HUES6 (cell line): ENCODE measurements at regions not wholly inside any gene's neighbourhood (a gene's known extent, or its start where the extent isn't known, plus 50 kb on each side); places are given as distances from the start of the nearest gene placed in this dataset.
A peak's percentile ranks its signal among the peaks of the same experiment; 100 is the strongest.

Source experiments
- H3K27ac ChIP-seq: 2 replicates; pipeline ENCODE4 v1.7.0; 2013; ENCODE audit warnings: low read depth, mild to moderate bottlenecking, low read length, inconsistent platforms
- H3K27me3 ChIP-seq: 2 replicates; pipeline ENCODE4 v1.6.1; 2013; ENCODE audit warnings: low read length; ENCODE audit not compliant: control insufficient read depth, insufficient read depth
- H3K36me3 ChIP-seq: 2 replicates; pipeline ENCODE4 v1.6.1; 2013; ENCODE audit warnings: low read length; ENCODE audit not compliant: control insufficient read depth, insufficient read depth
- H3K4me1 ChIP-seq: 2 replicates; pipeline ENCODE4 v1.6.1; 2013; ENCODE audit warnings: low read length; ENCODE audit not compliant: control insufficient read depth, insufficient read depth
- H3K4me3 ChIP-seq: 2 replicates; pipeline ENCODE4 v1.5.1; 2013; ENCODE audit warnings: low read depth, low read length
- H3K9ac ChIP-seq: one replicate; pipeline ENCODE4 v1.6.1; 2013; ENCODE audit warnings: mild to moderate bottlenecking, low read length
- H3K9me3 ChIP-seq: 2 replicates; pipeline ENCODE4 v1.6.1; 2013; ENCODE audit warnings: low read depth, low read length; ENCODE audit not compliant: control insufficient read depth, insufficient read depth

DNA sequence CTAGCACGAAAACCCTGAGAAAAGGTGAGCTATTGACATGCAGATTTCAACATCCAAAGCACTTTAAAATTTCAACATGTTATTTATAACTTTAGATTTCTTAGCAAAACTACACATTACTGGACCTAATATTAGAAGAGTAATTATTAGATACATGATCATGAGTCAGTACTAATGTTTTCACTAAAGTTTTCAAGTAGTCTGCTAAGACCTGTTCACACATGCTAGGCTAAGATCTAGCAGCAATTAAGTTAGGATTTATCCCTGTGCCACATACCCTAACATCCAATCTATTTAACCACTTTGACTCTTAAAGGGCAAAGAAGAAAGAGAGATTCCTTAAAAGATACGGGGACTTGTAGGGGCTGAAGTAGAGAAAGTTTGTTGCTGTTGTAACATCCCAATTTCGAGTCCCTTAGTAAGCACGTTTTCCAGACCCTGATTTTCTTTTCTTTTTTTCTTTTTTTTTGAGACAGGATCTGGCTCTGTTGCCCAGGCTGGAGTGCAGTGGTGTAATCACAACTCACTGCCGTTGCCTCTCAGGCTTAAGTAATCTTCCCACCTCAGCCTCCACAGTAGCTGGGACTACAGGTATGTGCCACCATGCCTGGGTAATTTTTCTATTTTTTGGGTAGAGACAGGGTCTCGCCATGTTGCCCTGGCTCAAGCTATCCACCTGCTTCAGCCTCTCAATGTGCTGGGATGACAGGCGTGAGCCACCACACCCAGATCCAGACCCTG lies 102.5 kb upstream of the ATF7IP start:
- Histone ChIP-seq H3K9ac (no peak overlapping the region), H3K27ac (no peak overlapping the region), H3K4me1 (peaks cover 48% of the 10 kb centered on the region), H3K9me3 (peaks cover 22% of the 10 kb centered on the region), H3K27me3 (no peaks in the 10 kb centered on the region), H3K4me3 (no peak overlapping the region), H3K36me3 (no peaks in the 10 kb centered on the region)

DNA sequence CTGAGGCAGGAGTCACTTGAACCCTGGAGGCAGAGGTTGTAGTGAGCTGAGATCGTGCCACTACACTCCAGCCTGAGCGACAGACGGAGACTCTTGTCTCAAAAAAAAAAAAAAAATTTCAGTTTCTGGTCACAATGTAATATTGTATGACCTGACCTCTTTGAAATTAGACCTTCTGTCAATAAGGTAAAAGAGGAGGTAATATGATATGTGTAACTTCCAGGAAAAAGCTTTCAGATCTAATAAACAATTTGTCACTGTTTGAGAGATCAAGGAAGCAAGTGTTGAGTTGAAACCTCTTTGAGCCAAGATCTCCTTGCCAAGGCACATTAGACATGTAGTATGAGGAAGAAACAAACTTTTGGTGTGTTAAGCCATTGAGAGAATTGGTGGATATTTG lies 101.7 kb upstream of the ATF7IP start:
- H3K27me3 ChIP-seq: no peaks in the 10 kb centered on the region
- peaks cover 42% of the 10 kb centered on the region for H3K4me1 ChIP-seq
- no peak overlapping the region for H3K27ac ChIP-seq
- peaks cover 22% of the 10 kb centered on the region for H3K9me3 ChIP-seq
- H3K4me3 ChIP-seq: no peak overlapping the region
- H3K36me3 ChIP-seq: no peaks in the 10 kb centered on the region
- no peak overlapping the region for H3K9ac ChIP-seq

DNA sequence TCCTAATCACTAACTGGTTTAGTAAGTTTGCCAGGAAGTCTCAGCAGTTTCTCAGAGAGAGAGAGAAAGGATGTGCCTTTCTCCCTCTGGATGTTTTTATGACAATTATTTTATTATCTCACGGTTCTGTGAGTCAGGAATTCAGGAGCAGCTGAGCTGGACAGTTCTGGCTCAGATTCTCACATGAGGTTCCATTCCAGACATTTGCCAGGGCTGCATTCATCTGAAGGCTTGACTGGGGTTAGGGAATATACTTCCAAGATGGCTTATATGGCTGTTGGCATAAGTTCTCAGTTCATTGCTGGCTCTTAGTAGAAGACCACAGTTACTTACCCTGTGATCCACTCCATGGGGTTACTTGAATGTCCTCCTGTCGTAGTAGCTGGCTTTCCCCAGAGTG lies 101.2 kb upstream of the ATF7IP start:
- Histone ChIP-seq H3K9me3 (peaks cover 22% of the 10 kb centered on the region), H3K27ac (no peak overlapping the region), H3K9ac (no peak overlapping the region), H3K27me3 (no peaks in the 10 kb centered on the region), H3K36me3 (no peaks in the 10 kb centered on the region), H3K4me3 (no peak overlapping the region), H3K4me1 (peaks cover 40% of the 10 kb centered on the region)

DNA sequence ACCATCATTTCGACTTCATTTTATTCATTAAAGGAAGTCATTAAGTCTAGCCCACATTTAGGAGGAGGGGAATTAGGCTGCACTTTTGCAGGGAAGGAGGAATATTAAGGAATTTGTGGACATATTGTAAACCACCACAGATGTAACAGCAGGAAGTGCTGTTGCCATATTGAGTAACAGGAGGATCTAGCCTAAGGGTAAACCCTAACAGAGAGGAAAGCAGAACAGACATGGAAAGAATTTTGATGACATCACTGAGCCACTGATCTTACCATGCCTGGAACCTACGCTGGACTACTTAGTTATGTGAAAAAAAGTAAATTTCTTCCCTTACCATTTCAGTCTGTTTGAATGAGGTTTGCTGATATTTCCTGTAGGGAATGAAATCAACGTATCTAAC lies 100.7 kb upstream of the ATF7IP start:
- Histone ChIP-seq H3K27me3 (no peaks in the 10 kb centered on the region), H3K36me3 (no peaks in the 10 kb centered on the region)

DNA sequence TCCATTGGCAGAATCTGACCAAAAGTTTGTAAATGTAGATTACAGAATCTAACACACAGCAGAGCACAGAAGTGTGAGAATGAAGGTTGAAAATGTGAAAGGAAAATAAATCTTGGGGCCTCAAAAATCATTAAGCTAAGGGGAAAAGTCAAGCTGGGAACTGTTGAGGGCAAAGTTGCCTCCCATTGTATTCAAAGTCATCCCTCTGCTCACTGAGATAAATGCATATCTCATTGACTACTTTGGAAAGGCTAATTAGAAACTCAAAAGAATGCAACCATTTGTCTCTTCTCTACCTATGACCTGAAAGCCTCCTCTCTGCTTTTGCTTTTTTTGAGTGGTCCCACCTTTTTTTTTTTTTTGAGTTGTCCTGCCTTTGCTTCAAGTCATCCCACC lies 97.4 kb upstream of the ATF7IP start:
- no peak overlapping the region for H3K4me3 ChIP-seq
- peaks cover 28% of the 10 kb centered on the region for H3K9me3 ChIP-seq
- H3K9ac ChIP-seq: peak overlapping the region; percentile 64
- peaks cover 12% of the 10 kb centered on the region for H3K4me1 ChIP-seq
- H3K27ac ChIP-seq: peak overlapping the region; percentile 49; the same call in 1 of the 2 replicates
- H3K27me3 ChIP-seq: no peaks in the 10 kb centered on the region
- no peaks in the 10 kb centered on the region for H3K36me3 ChIP-seq

More for the DNA sequence above, 100.7 kb upstream of the ATF7IP start:
- no peak overlapping the region for H3K27ac ChIP-seq
- H3K9me3 ChIP-seq: peaks cover 18% of the 10 kb centered on the region
- H3K4me1 ChIP-seq: peaks cover 37% of the 10 kb centered on the region
- no peak overlapping the region for H3K9ac ChIP-seq
- no peak overlapping the region for H3K4me3 ChIP-seq

DNA sequence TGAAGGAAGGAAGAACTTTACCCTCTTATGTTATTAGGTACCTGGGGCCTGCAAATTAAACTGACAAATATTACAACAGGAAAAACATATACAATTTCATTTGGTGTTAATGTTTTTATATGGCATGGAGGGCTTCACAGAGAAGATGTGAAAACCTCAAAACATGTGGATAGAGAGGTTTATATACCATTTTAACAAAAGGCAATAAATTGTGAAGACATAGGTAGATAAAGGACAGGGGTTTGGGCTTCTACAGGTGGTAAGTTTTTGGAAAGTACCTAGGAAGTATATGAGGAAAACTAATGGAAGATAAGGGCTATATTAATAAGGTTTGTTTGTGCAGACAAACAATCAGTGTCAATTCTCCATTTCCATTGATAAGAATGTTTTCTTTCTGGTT lies 95.1 kb upstream of the ATF7IP start:
- Histone ChIP-seq H3K27me3 (no peaks in the 10 kb centered on the region), H3K27ac (no peak overlapping the region), H3K4me3 (no peak overlapping the region), H3K9ac (no peak overlapping the region), H3K4me1 (peaks cover 12% of the 10 kb centered on the region), H3K9me3 (peaks cover 18% of the 10 kb centered on the region), H3K36me3 (no peaks in the 10 kb centered on the region)

DNA sequence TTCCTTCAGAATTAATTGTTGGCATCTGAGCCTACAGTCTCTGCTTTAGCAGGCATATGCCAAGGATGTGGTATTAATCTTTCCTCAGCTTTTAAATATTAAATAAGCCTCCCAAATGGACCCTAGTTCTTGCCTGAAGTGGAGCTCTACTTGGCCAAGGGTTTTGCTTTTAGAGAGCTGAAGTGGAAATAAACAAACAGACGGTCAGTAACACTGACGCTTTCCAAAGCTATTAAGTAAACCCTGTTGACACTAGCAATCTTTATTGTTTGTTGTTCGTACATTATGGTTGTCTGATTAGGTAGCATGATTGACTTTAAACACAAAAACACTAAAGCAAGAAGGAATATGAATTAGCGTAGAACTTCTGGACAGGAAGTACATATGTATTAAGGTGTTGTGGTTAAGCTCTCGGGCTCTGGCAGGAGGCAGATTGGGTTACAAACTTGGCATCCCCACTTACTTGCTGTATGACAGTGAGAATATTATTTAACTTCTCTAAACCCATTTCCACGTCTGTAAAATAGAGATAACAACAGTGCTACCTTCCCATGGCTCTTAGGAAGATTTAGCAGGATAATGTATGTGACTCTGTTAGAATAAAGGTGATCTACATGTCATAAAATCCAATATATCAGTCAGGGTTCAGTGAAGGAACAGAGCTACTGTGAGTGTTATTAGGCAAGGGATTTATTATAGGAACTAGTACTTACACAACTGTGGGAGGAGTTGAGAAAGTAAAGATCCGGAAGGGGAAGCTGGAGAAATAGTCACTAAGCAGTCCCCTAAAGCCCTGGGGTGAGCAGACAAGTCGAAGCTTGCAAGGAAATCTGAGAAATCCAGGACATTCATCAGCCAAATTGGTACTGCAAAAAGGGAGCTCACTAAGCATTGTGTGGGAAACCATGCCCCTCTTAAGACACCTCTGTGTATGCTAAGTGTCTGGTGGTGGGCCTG lies 92.2 kb upstream of the ATF7IP start:
- Histone ChIP-seq H3K36me3 (no peaks in the 10 kb centered on the region), H3K9me3 (peaks cover 23% of the 10 kb centered on the region), H3K4me1 (no peaks in the 10 kb centered on the region), H3K9ac (no peak overlapping the region), H3K4me3 (no peak overlapping the region), H3K27ac (no peak overlapping the region), H3K27me3 (no peaks in the 10 kb centered on the region)

DNA sequence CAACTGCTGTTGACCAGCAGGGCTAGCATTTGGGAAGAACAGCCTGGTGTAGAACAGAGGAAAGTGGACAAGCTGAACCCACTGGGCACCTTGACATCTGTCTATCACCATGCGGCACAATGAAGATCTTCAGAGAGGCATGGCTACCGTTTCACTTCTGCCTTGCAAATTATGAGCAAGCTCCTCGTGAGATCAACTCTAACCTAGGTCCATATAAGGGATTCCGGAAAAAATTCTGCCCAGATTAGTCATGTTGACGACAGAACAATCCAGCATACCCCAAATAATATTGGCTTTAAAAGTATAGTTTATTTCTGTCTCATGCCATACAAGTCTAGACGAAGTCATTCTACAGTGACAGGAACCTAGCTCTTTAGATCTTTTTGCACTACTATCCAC lies 91.6 kb upstream of the ATF7IP start:
- Histone ChIP-seq H3K4me1 (no peaks in the 10 kb centered on the region), H3K36me3 (no peaks in the 10 kb centered on the region), H3K9me3 (peaks cover 23% of the 10 kb centered on the region), H3K27me3 (no peaks in the 10 kb centered on the region), H3K4me3 (no peak overlapping the region), H3K27ac (no peak overlapping the region), H3K9ac (no peak overlapping the region)

DNA sequence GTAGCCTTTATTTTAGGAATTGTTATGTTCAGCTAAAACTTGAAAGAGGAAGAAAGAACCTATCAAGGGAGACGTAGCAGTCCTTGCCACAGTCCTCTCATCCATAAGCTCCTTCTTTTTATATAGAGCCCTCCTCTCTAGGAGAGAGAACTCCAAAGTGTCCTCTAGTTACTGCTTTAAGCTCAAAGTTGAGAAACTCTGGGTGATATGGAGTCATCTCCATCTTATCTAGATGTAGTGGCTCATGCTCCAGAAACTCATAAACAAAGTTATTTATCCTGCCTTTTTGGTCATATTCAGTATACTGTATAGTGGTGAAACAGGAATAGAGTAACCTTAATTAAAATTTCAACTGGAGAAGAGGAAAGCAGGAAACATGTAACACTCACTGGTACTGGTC lies 90.4 kb upstream of the ATF7IP start:
- peaks cover 23% of the 10 kb centered on the region for H3K9me3 ChIP-seq
- no peaks in the 10 kb centered on the region for H3K4me1 ChIP-seq
- H3K9ac ChIP-seq: no peak overlapping the region
- no peaks in the 10 kb centered on the region for H3K36me3 ChIP-seq
- H3K27ac ChIP-seq: no peak overlapping the region
- no peaks in the 10 kb centered on the region for H3K27me3 ChIP-seq
- H3K4me3 ChIP-seq: no peak overlapping the region

DNA sequence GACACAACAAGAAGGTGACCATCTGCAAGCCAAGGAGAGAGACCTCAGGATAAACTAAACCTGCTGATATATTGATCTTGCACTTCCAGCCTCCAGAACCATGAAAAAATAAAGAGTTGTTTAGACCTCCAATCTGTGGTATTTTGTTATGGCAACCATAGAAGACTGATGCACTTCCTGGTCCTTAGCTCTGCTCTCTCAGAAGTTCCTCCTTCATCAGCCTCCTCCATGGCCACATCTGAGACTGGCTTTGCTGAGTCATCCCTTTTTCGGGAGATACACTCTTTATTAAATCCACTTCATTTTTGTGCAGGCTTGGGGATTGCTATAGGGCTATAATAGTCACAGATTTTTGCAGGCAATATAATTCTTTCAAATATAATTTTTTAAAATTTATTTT lies 89.6 kb upstream of the ATF7IP start:
- Histone ChIP-seq H3K36me3 (no peaks in the 10 kb centered on the region), H3K27ac (no peak overlapping the region), H3K9ac (no peak overlapping the region), H3K4me3 (no peak overlapping the region), H3K27me3 (no peaks in the 10 kb centered on the region; the same call in 1 of the 2 replicates), H3K4me1 (no peaks in the 10 kb centered on the region), H3K9me3 (peaks cover 27% of the 10 kb centered on the region)
